HG02943 (cell line): ENCODE measurements at regions not wholly inside any gene's neighbourhood (a gene's known extent, or its start where the extent isn't known, plus 50 kb on each side); places are given as distances from the start of the nearest gene placed in this dataset.
"Not testable (repeated sequence)": the region's sequence is repeated elsewhere in the genome, so short reads cannot be mapped to it uniquely, and the experiment has no call there.

Experiments
- ATAC-seq: cut with Tn5 transposase; IDR thresholded peaks from one replicate; pipeline ENCODE4 v1.9.1; 2021; ENCODE audit warnings: mild to moderate bottlenecking, low read depth, moderate library complexity; ENCODE audit not compliant: unreplicated experiment

GRCh38 chr9:99663297-99663696 is 158.4 kb upstream of the NR4A3 start:
- no peak for ATAC-seq

- ATAC-seq, result no peak
These were observed 157.8 kb upstream of the NR4A3 start for GRCh38 chr9:99663856-99664255.

- no peak for ATAC-seq
These were observed 155.1 kb upstream of the NR4A3 start for GRCh38 chr9:99666571-99666970.

- ATAC-seq, result not testable (repeated sequence)
These were observed 150.8 kb upstream of the NR4A3 start for GRCh38 chr9:99670886-99671285.

- no peak for ATAC-seq
These were observed 144.4 kb upstream of the NR4A3 start for GRCh38 chr9:99677281-99677680.

- no peak for ATAC-seq
These were observed 143.1 kb upstream of the NR4A3 start for GRCh38 chr9:99678566-99678965.

GRCh38 chr9:99680191-99680590 is 141.5 kb upstream of the NR4A3 start:
- no peak for ATAC-seq

GRCh38 chr9:99681113-99681512 is 140.6 kb upstream of the NR4A3 start:
- ATAC-seq, result no peak

GRCh38 chr9:99682378-99682777 is 139.3 kb upstream of the NR4A3 start:
- no peak for ATAC-seq

- ATAC-seq, result no peak
These were observed 138.8 kb upstream of the NR4A3 start for GRCh38 chr9:99682870-99683269.

- no peak for ATAC-seq
These were observed 131.1 kb upstream of the NR4A3 start for GRCh38 chr9:99690573-99690972.

GRCh38 chr9:99693888-99694287 is 127.8 kb upstream of the NR4A3 start:
- no peak for ATAC-seq

- no peak for ATAC-seq
These were observed 127.3 kb upstream of the NR4A3 start for GRCh38 chr9:99694393-99694792.

GRCh38 chr9:99699396-99699795 is 122.3 kb upstream of the NR4A3 start:
- no peak for ATAC-seq

GRCh38 chr9:99712214-99712613 is 109.5 kb upstream of the NR4A3 start:
- ATAC-seq, result no peak

- ATAC-seq, result no peak
These were observed 107.8 kb upstream of the NR4A3 start for GRCh38 chr9:99713838-99714306.

- no peak for ATAC-seq
These were observed 103.1 kb upstream of the NR4A3 start for GRCh38 chr9:99718631-99719030.

- ATAC-seq, result peak; percentile 79
These were observed 101.1 kb upstream of the NR4A3 start for GRCh38 chr9:99720455-99721050.

- ATAC-seq, result no peak
These were observed 99.8 kb upstream of the NR4A3 start for GRCh38 chr9:99721898-99722297.

- no peak for ATAC-seq
These were observed 98.8 kb upstream of the NR4A3 start for GRCh38 chr9:99722877-99723276.

- ATAC-seq, result no peak
These were observed 97.0 kb upstream of the NR4A3 start for GRCh38 chr9:99724640-99725039.

- ATAC-seq, result no peak
These were observed 95.8 kb upstream of the NR4A3 start for GRCh38 chr9:99725852-99726251.

- no peak for ATAC-seq
These were observed 94.9 kb upstream of the NR4A3 start for GRCh38 chr9:99726758-99727157.
